Testis (tissue), 2 donors: ENCODE measurements at regions not wholly inside any gene's neighbourhood (a gene's known extent, or its start where the extent isn't known, plus 50 kb on each side); places are given as distances from the start of the nearest gene placed in this dataset.

ENCODE experiments used
- POLR2A ChIP-seq: fragments of 450-650 bp; IDR thresholded peaks from one replicate; pipeline ENCODE4 v1.6.1; 2017; ENCODE audit warnings: antibody characterized with exemption, mild to moderate bottlenecking, moderate library complexity
- TF ChIP-seq, protein P1 (sequence below), 3 experiments: fragments of 450-650 bp in 2 of 3; fragments of 200-600 bp in 1 of 3; sonication (generic) in 1 of 3; IDR thresholded peaks; one replicate each; pipeline ENCODE4 v1.5.1; 2016 to 2019; ENCODE audit warnings: antibody characterized with exemption in 3 of 3, mild to moderate bottlenecking in 2 of 3, moderate library complexity in 1 of 3

DNA sequence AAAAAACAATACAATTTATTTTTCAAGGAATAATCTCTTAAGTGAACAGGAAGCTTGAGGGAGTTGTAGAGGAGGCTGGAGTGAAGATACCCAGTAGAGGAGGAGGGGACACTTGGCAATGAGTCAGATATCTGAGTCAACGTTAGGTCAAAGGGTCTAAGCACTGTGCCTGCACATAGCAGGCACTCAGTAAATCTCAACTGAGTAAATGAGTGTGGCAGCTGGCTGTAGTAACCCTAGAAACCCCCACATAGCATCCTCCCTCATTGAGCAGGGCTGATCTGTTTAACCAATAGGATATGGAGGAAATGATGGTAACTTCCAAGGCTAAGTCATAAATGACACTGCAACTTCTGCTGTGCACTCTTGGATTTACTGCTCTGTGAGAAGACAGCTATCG, 186.0 kb upstream of the FAM241A start:
- TF ChIP-seq, protein P1, sequence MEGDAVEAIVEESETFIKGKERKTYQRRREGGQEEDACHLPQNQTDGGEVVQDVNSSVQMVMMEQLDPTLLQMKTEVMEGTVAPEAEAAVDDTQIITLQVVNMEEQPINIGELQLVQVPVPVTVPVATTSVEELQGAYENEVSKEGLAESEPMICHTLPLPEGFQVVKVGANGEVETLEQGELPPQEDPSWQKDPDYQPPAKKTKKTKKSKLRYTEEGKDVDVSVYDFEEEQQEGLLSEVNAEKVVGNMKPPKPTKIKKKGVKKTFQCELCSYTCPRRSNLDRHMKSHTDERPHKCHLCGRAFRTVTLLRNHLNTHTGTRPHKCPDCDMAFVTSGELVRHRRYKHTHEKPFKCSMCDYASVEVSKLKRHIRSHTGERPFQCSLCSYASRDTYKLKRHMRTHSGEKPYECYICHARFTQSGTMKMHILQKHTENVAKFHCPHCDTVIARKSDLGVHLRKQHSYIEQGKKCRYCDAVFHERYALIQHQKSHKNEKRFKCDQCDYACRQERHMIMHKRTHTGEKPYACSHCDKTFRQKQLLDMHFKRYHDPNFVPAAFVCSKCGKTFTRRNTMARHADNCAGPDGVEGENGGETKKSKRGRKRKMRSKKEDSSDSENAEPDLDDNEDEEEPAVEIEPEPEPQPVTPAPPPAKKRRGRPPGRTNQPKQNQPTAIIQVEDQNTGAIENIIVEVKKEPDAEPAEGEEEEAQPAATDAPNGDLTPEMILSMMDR (IDR thresholded peaks at IDR 0.05), result no peak
- TF ChIP-seq POLR2A, result no peak
